Embryonic facial prominence (tissue), 1 donor: ENCODE measurements at regions not wholly inside any gene's neighbourhood (a gene's known extent, or its start where the extent isn't known, plus 50 kb on each side); places are given as distances from the start of the nearest gene placed in this dataset.

Experiments
- DNase-seq: peaks from one replicate; pipeline ENCODE4 v3.0.0-alpha.2; 2016; ENCODE audit errors: extremely low spot score

GRCh38 chr6:95142661-95143335 is 434.5 kb upstream of the MANEA start:
- DNase-seq: no peak

GRCh38 chr6:95143408-95144180 is 433.7 kb upstream of the MANEA start:
- no peak for DNase-seq

- no peak for DNase-seq
These were observed 431.9 kb upstream of the MANEA start for GRCh38 chr6:95145457-95145856.

- no peak for DNase-seq
These were observed 417.8 kb upstream of the MANEA start for GRCh38 chr6:95159557-95159956.

GRCh38 chr6:95169775-95170174 is 407.6 kb upstream of the MANEA start:
- no peak for DNase-seq

- no peak for DNase-seq
These were observed 401.2 kb upstream of the MANEA start for GRCh38 chr6:95175927-95176675.

GRCh38 chr6:95185874-95186273 is 391.5 kb upstream of the MANEA start:
- no peak for DNase-seq

GRCh38 chr6:95186710-95187109 is 390.6 kb upstream of the MANEA start:
- no peak for DNase-seq

GRCh38 chr6:95197590-95197989 is 379.7 kb upstream of the MANEA start:
- DNase-seq: no peak

GRCh38 chr6:95203153-95203754 is 374.1 kb upstream of the MANEA start:
- no peak for DNase-seq

GRCh38 chr6:95204178-95204577 is 373.2 kb upstream of the MANEA start:
- DNase-seq: no peak

GRCh38 chr6:95208621-95209020 is 368.7 kb upstream of the MANEA start:
- no peak for DNase-seq

GRCh38 chr6:95209074-95209473 is 368.3 kb upstream of the MANEA start:
- no peak for DNase-seq

GRCh38 chr6:95216555-95216954 is 360.8 kb upstream of the MANEA start:
- no peak for DNase-seq

- no peak for DNase-seq
These were observed 350.0 kb upstream of the MANEA start for GRCh38 chr6:95227351-95227750.

- no peak for DNase-seq
These were observed 348.7 kb upstream of the MANEA start for GRCh38 chr6:95228636-95229035.

GRCh38 chr6:95230071-95230740 is 347.1 kb upstream of the MANEA start:
- DNase-seq: no peak

- no peak for DNase-seq
These were observed 345.9 kb upstream of the MANEA start for GRCh38 chr6:95231416-95231815.

GRCh38 chr6:95232446-95232845 is 344.9 kb upstream of the MANEA start:
- no peak for DNase-seq

GRCh38 chr6:95233879-95234278 is 343.5 kb upstream of the MANEA start:
- no peak for DNase-seq

- no peak for DNase-seq
These were observed 336.8 kb upstream of the MANEA start for GRCh38 chr6:95240514-95240913.

- DNase-seq: no peak
These were observed 334.8 kb upstream of the MANEA start for GRCh38 chr6:95242560-95242959.
